Mucosa of descending colon (tissue), 3 donors: ENCODE measurements at regions not wholly inside any gene's neighbourhood (a gene's known extent, or its start where the extent isn't known, plus 50 kb on each side); places are given as distances from the start of the nearest gene placed in this dataset.
A peak's percentile ranks its signal among the peaks of the same experiment; 100 is the strongest.

ENCODE experiments used
- ATAC-seq: fragments of 200-7000 bp; cut with Tn5 transposase; one replicate; pipeline ENCODE4 v1.9.1; 2020; ENCODE audit warnings: mild to moderate bottlenecking, moderate library complexity
- DNase-seq, 3 donors: peaks; one replicate each; pipeline ENCODE4 v3.0.0-alpha.2; 2020
- H3K36me3 ChIP-seq: fragments of 200-600 bp; one replicate; pipeline ENCODE4 v1.8.0; 2021; ENCODE audit warnings: low read depth, mild to moderate bottlenecking
- H3K4me1 ChIP-seq: fragments of 200-600 bp; one replicate; pipeline ENCODE4 v1.8.0; 2021; ENCODE audit warnings: low read depth, mild to moderate bottlenecking
- H3K4me3 ChIP-seq: fragments of 200-600 bp; one replicate; pipeline ENCODE4 v1.8.0; 2021; ENCODE audit warnings: mild to moderate bottlenecking
- H3K9me3 ChIP-seq: fragments of 200-600 bp; one replicate; pipeline ENCODE4 v1.8.0; 2021; ENCODE audit warnings: mild to moderate bottlenecking
- intact Hi-C, 2 donors: fragments of 100-400 bp; cut with DNase I in 1 of 2; cut with micrococcal nuclease in 1 of 2; formaldehyde crosslinking; loops; one replicate each; pipeline versions ENCODE4 v1.11.0 to v1.11.1; 2022; cut with DNase I, micrococcal nuclease
- TF ChIP-seq, protein P1 (sequence below): fragments of 200-600 bp; IDR thresholded peaks from one replicate; pipeline ENCODE4 v1.8.0; 2022; ENCODE audit warnings: antibody characterized with exemption, mild to moderate bottlenecking
- donor health status: DM: no; HTN: no; CAD: no; lungs with moderate emphysema.
- donor health status: DM: no; HTN: no; CAD: no.
- donor health status: DM: no; HTN: yes; CAD: no.

DNA sequence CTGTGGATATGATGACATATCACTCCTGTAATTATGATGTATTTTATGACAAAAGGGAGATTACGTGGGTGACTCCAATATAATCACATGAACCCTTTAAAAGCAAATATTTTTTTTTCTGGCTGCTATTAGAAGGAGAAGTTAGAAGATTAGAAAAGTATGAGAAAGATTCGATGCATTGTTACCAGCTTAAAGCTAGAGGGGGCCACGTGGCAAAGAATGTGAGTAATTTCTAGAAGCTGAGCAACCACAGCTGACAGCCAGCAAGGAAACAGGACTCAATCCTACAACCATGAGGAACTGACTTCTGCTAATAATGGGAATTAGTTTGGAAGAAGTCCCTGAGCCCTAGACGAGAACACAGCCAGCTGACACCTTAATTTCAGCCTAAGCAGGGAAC lies 56.3 kb upstream of the C1orf87 start:
- ATAC-seq = no peak
- Histone ChIP-seq H3K9me3 (no peaks in the 10 kb centered on the region), H3K4me1 (peaks cover 9% of the 10 kb centered on the region), H3K36me3 (no peaks in the 10 kb centered on the region), H3K4me3 (no peak overlapping the region)
- DNase-seq = no peak
- intact Hi-C loops = no loop called here
- TF ChIP-seq, protein P1, sequence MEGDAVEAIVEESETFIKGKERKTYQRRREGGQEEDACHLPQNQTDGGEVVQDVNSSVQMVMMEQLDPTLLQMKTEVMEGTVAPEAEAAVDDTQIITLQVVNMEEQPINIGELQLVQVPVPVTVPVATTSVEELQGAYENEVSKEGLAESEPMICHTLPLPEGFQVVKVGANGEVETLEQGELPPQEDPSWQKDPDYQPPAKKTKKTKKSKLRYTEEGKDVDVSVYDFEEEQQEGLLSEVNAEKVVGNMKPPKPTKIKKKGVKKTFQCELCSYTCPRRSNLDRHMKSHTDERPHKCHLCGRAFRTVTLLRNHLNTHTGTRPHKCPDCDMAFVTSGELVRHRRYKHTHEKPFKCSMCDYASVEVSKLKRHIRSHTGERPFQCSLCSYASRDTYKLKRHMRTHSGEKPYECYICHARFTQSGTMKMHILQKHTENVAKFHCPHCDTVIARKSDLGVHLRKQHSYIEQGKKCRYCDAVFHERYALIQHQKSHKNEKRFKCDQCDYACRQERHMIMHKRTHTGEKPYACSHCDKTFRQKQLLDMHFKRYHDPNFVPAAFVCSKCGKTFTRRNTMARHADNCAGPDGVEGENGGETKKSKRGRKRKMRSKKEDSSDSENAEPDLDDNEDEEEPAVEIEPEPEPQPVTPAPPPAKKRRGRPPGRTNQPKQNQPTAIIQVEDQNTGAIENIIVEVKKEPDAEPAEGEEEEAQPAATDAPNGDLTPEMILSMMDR = no peak

DNA sequence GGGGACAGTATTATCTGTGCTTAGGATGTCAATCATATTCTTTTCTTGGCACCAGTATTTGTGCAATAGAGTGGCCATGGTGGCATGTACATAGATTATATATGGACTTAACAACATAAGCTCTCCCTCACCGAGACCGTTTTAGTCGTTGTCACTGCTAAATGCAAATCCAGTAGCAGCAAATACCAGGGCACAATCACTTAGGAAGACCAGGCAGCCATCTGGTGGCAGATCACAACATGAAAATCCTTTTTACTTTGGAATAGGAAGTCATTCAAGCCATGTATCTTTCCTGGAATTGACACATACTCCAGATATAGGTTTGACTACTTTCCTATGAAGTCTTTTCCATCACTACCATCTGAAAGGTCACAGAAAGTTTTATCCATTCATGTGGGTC lies 53.2 kb upstream of the C1orf87 start:
- ATAC-seq (no peak), DNase-seq (peak in 1 of 3 donors; percentile 29)
- Histone ChIP-seq H3K4me1 (no peaks in the 10 kb centered on the region), H3K9me3 (no peaks in the 10 kb centered on the region), H3K36me3 (no peaks in the 10 kb centered on the region), H3K4me3 (no peak overlapping the region)
- intact Hi-C loops = no loop called here
- TF ChIP-seq, protein P1 = no peak
